ENCODE measurements at regions not wholly inside any gene's neighbourhood (a gene's known extent, or its start where the extent isn't known, plus 50 kb on each side); places are given as distances from the start of the nearest gene placed in this dataset.

DNA sequence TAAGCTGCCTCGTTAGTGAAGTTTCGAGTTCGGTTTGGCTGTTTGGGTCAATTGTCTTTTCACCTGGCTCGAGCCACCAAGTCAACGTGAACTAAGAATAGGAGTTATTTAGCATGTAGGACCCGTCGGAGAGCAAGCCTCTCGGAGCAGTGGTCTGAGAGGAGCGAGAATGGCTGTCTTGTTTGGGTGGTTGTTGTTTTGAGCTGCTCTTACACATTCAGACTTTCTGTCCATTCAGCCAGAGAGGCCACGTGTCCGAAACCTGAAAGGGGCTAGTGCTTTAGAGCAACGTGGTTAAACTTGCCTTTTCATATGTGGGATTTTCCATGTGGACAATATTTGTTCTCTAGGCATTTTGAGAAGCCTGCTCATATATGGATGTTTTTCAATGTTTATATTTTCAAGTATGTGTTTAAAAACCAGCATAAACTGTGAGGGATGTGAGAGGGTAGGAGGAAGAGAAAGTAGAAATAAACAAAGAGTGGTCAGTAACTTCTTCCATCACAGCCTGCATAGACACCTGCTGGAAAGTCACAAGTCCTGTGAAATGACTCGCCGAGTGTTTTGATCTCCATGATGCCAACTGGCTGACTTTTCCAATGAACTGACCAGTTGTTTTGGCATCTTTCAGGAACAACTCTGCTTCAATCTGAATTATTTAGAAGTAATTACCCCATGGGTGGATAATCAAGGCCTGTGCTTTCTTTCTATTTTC is 221.0 kb downstream of the ASCL1 start:
- DNase-seq (ENCODE audit: low read depth), result no peak

GRCh38 chr12:103181366-103182152 is 224.1 kb downstream of the ASCL1 start:
- no peak for DNase-seq (ENCODE audit: low read depth)

- no peak for DNase-seq (ENCODE audit: low read depth)
These were observed 224.8 kb downstream of the ASCL1 start for GRCh38 chr12:103182299-103182698.

DNA sequence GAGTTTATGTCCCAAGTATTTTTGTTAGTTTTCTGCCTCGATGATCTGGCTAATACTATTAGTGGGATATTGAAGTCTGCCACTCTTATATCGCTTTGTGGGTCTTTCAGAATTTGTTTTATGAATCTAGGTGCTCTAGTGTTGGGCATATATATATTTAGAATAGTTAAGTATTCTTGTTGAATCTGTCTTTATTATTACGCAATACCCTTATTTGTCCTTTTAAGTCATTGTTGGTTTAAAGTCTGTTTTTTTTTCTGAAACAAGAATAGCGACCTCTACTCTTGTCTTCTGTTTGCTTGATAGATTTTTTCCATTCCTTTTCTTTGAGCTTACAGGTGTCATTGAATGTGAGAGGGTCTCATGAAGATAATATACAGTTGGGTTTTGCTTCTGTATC is 239.0 kb downstream of the ASCL1 start:
- no peak for DNase-seq (ENCODE audit: low read depth)

DNA sequence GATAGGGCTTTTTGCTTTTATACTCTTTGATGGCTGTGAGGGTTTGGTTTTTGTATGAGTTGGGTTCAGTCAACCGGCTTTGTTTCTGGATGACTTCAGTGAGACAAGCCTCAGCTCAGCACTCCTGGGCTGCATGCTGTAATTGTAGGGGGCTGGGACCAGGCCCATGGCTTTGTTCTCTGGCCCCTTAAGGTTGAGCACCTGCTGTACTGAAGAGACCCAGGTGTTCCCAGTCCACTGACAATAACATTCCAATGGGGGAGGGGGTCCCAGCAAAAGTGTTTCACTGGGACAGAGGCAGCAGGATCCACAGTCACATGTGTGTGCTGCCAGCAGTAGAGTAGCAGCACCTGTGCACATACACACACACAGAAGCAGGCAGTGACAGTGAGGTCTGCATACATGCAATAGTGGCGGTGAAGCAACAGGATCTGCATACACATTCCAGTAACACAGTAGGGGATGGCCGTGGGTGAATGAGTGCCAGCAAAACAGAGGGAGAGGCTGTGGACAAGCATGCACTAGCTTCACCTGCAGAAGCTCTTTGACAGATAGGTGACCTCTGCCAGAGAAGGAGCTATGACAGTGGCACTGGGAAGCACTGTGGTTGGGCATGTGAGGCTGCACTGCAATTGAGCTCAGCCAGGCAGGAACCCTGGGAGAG is 240.4 kb downstream of the ASCL1 start:
- no peak for DNase-seq (ENCODE audit: low read depth)

DNA sequence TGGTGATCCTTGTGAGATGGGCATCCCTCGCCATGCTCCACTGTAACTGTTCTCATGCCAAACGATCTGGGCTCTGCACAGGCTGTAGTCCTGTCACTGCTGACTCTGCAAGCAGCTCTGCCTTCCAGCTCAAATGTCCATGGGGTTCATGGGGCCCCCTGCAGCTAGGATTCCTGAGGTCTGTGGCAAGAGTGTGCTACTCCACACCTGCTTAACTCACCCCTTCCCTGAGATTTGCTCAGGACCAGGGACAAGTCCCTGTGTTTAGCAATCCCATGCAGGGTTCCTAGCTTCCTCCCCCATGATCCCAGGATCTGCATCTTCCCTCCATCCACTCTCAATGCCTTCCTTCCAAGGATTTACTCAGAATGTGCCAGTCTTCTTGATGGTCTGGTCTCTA is 241.0 kb downstream of the ASCL1 start:
- DNase-seq (ENCODE audit: low read depth), result no peak

- no peak for DNase-seq (ENCODE audit: low read depth)
These were observed 248.4 kb downstream of the ASCL1 start for GRCh38 chr12:103205906-103206305.

GRCh38 chr12:103207936-103208335 is 250.5 kb downstream of the ASCL1 start:
- DNase-seq (ENCODE audit: low read depth), result no peak

DNA sequence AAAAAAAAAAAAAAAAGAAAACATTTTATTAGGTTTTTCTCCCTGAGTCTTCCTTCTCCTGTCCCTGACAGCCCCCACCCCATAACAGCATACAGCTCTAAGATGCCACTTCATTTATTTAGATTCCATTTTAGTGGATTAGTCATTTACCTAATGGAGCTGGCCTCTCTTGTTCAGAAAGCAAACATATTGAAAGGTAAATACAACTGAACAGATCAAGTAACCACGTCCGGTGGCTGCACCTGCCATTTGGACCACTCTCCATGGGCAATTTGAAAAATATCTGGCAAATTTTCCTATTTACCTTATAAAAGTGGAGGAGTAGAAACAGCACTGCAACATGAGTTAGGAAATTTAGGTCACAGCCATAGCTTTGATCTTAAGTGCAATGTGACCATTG is 254.6 kb downstream of the C12orf42 start:
- no peak for DNase-seq (ENCODE audit: low read depth)

- DNase-seq (ENCODE audit: low read depth), result no peak
These were observed 251.2 kb downstream of the C12orf42 start for GRCh38 chr12:103244596-103244995.

DNA sequence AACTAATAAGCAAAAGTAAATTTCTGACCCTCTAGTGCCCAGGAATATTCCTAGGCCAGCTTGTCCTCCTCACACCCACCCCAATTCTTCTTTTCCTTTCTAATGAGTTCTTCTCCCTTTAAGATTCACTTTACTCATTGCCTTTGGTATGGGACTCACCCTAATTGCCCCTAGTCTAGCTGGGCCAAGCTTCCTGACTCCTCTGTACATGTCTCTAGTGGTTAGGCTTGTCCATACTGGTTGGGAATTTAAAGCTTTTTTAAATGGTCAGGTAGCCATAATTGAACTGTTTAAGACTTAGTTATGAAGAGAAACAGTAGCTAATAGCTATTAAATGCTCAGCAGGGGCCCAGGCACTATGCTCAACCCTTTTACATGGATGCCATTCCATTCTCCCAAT is 248.2 kb downstream of the C12orf42 start:
- no peak for DNase-seq (ENCODE audit: low read depth)

- no peak for DNase-seq (ENCODE audit: low read depth)
These were observed 246.2 kb downstream of the C12orf42 start for GRCh38 chr12:103249607-103250006.

DNA sequence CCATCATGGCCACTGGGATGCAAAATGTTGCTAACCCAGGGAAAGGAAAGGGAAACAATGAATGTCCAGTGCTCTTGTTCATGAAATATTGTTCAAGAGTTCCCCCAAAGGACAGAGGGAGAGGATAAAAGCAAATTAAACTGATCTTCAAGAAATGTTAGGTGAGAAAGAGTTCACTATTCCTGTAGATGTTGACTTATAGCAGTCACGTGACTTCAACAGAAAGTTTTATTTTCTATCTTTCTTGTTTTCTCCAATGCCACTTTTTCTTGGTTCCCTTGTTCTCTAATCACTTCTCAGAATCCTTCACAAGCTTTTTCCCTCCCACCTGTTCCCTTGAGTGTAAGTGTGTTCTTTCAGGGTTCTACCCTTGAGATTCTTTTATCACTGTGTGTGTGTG is 245.3 kb downstream of the C12orf42 start:
- DNase-seq (ENCODE audit: low read depth), result no peak

Measured in HT1080 (cell line).